Muscle layer of colon (tissue), 2 donors: ENCODE measurements at regions not wholly inside any gene's neighbourhood (a gene's known extent, or its start where the extent isn't known, plus 50 kb on each side); places are given as distances from the start of the nearest gene placed in this dataset.

Source experiments
- H3K27ac ChIP-seq: one replicate; pipeline ENCODE4 v1.7.0; 2013; ENCODE audit warnings: low read depth, mild to moderate bottlenecking, low read length, moderate library complexity
- H3K27me3 ChIP-seq, 2 donors: one replicate each; pipeline ENCODE4 v1.7.0; 2013; ENCODE audit warnings: low read length in 2 of 2, mild to moderate bottlenecking in 2 of 2; ENCODE audit not compliant: insufficient read depth in 2 of 2, control insufficient read depth in 1 of 2
- H3K36me3 ChIP-seq: one replicate; pipeline ENCODE4 v1.7.0; 2013; ENCODE audit warnings: mild to moderate bottlenecking, low read length; ENCODE audit not compliant: insufficient read depth
- H3K4me1 ChIP-seq: one replicate; pipeline ENCODE4 v1.7.0; 2013; ENCODE audit warnings: mild to moderate bottlenecking, low read length; ENCODE audit not compliant: insufficient read depth
- H3K4me3 ChIP-seq, 2 donors: one replicate each; pipeline ENCODE4 v1.7.0; 2013; ENCODE audit warnings: low read length in 2 of 2, low read depth in 1 of 2, mild to moderate bottlenecking in 1 of 2, moderate library complexity in 1 of 2
- H3K9ac ChIP-seq: one replicate; pipeline ENCODE4 v1.7.0; 2013; ENCODE audit warnings: low read length
- H3K9me3 ChIP-seq: one replicate; pipeline ENCODE4 v1.7.0; 2013; ENCODE audit warnings: mild to moderate bottlenecking, low read length
- donor health status: abdominal sarcoma.
- donor health status: Adenocarcinoma of cecum.

DNA sequence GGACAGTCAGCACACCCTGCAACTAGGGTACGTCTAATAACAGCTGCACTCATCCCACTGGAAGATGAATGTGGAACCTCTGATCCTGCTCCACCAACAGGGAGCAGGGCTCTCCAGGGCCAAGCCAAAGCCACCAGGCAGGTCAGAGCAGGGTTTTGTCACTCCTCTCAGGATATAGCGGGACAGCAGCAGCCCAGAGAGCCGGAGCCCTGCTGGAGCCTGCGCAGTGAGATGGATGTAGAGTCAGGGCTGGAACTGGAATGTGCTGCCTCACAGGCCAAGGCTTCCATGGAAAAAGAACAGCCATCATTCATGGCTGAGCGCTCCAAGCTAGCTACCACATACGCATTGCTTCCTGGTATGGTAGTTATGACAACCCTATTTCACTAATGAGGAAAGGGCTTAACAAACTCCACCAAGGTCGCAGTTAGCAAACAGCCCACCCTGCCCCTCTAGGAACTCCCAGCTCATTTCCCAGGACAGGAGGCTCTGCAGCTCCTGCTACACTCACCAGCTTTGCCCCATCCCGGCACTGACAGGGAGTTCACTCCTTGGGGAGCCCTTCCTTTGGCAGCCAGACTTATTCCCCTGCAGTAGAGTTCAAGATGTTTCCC lies 85.2 kb downstream of the HS1BP3 start:
- H3K9ac ChIP-seq = no peak overlapping the region
- H3K9me3 ChIP-seq = no peaks in the 10 kb centered on the region
- H3K27ac ChIP-seq = no peak overlapping the region
- H3K27me3 ChIP-seq = no peaks in the 10 kb centered on the region
- H3K36me3 ChIP-seq = no peaks in the 10 kb centered on the region
- H3K4me3 ChIP-seq = no peak overlapping the region
- peaks cover 10% of the 10 kb centered on the region for H3K4me1 ChIP-seq

DNA sequence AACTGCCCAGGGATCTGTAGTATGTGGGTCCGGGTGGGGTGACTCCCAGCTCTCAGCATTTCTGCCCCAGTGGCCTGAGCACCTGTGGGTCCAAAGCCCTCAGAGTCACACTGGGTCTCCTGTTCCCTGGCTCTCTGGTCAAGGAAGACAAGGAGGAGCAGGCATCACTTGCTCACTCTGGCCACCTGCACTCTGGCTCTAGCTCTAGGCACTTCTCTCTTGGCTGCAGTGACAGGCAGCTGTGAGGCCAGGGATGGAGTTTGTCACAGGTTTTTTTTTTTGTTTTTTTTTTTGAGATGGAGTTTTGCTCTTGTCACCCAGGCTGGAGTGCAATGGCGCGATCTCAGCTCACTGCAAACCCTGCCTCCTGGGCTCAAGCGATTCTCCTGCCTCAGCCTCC lies 84.6 kb downstream of the HS1BP3 start:
- Histone ChIP-seq H3K9me3 (no peaks in the 10 kb centered on the region), H3K4me1 (peaks cover 10% of the 10 kb centered on the region), H3K4me3 (no peak overlapping the region), H3K27ac (no peak overlapping the region), H3K27me3 (no peaks in the 10 kb centered on the region), H3K36me3 (no peaks in the 10 kb centered on the region), H3K9ac (no peak overlapping the region)

DNA sequence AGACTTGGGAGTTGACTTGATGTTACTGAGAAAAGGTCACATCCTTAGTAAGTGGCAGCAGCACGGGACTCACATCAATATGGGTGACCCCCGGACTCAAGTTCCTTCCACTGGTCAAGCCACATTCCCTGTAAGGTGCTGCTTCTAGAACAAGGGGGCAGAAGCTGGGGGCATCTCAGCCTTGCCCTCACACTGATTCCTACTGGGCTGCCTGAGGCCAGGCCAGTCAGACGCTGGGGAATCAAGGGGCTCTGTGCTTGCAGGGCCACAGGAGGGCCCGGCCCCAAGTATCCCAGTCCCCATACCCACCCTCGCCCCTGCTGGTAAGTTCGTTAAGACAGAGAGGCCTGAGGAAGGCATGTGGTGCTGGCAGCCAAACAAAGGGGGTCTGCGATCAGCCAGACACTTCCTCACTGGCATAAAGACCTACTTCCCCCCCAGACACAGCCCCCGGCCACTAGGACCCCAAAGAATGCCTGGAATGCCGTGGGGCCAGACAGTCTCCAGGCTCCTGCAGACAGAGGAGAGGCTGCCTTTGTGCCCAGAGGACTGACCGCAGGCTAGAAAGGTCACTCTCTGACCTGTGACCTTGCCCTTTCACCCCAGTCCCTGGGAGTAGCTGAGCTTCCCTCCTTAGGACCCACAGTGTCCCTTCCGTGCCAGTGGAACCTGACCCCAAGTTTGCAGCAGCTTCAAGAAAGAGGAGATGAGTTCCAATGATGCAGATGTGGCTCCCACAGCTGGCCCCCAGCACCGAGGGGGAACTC lies 83.6 kb downstream of the HS1BP3 start:
- H3K27me3 ChIP-seq = no peaks in the 10 kb centered on the region
- no peak overlapping the region for H3K27ac ChIP-seq
- H3K4me3 ChIP-seq = no peak overlapping the region
- H3K4me1 ChIP-seq = peaks cover 10% of the 10 kb centered on the region
- no peaks in the 10 kb centered on the region for H3K9me3 ChIP-seq
- no peak overlapping the region for H3K9ac ChIP-seq
- no peaks in the 10 kb centered on the region for H3K36me3 ChIP-seq
